GM13976 (cell line): ENCODE measurements at regions not wholly inside any gene's neighbourhood (a gene's known extent, or its start where the extent isn't known, plus 50 kb on each side); places are given as distances from the start of the nearest gene placed in this dataset.

ENCODE experiments used
- DNase-seq: peaks from one replicate; pipeline ENCODE4 v3.0.0; 2012; ENCODE audit warnings: low spot score
- CTCF ChIP-seq: IDR thresholded peaks from 2 replicates; pipeline ENCODE4 v1.5.1; 2012; ENCODE audit warnings: borderline replicate concordance, mild to moderate bottlenecking; ENCODE audit not compliant: insufficient read depth; ENCODE audit errors: extremely low read depth, missing control alignments, control extremely low read depth
- in situ Hi-C: fragments of 300-500 bp; cut with MboI; formaldehyde crosslinking; loops from one replicate; pipeline ENCODE4 v1.12.0; 2022; ENCODE audit warnings: low sequenced_read_pairs, mixed read lengths, inconsistent platforms; ENCODE audit not compliant: unreplicated experiment

- no peak for DNase-seq
- TF ChIP-seq CTCF: no peak
- in situ Hi-C loops: no loop called here
Observed at GRCh38 chr2:154614906-154615305, 83.6 kb upstream of the KCNJ3 start.

GRCh38 chr2:154616659-154617058, 81.8 kb upstream of the KCNJ3 start:
- no peak for DNase-seq
- in situ Hi-C loops: no loop called here
- no peak for TF ChIP-seq CTCF

GRCh38 chr2:154620471-154620870, 78.0 kb upstream of the KCNJ3 start:
- no peak for DNase-seq
- in situ Hi-C loops: no loop called here
- no peak for TF ChIP-seq CTCF

GRCh38 chr2:154623819-154624218, 74.7 kb upstream of the KCNJ3 start:
- in situ Hi-C loops: no loop called here
- peak; percentile 17 for DNase-seq
- TF ChIP-seq CTCF: peak; percentile 33

- in situ Hi-C loops: no loop called here
- DNase-seq: no peak
- no peak for TF ChIP-seq CTCF
Observed at GRCh38 chr2:154637456-154637855, 61.0 kb upstream of the KCNJ3 start.

- in situ Hi-C loops: no loop called here
Observed at GRCh38 chr2:154638783-154639182, 59.7 kb upstream of the KCNJ3 start.

More at GRCh38 chr2:154638783-154639182, 59.7 kb upstream of the KCNJ3 start:
- no peak for TF ChIP-seq CTCF
- DNase-seq: no peak
